Type B pancreatic cell (in vitro differentiated cells): ENCODE measurements at regions not wholly inside any gene's neighbourhood (a gene's known extent, or its start where the extent isn't known, plus 50 kb on each side); places are given as distances from the start of the nearest gene placed in this dataset.

ENCODE experiments used
- DNase-seq: peaks from one replicate; pipeline ENCODE4 v3.0.0; 2021; ENCODE audit warnings: mixed read lengths; ENCODE audit not compliant: unreplicated experiment; ENCODE audit errors: extremely low spot score
- H3K27ac Mint-ChIP-seq: 2 replicates; pipeline ENCODE4 v1.8.0; 2021; ENCODE audit warnings: mild to moderate bottlenecking, mixed read lengths
- H3K27me3 Mint-ChIP-seq: 2 replicates; pipeline ENCODE4 v1.8.0; 2021; ENCODE audit warnings: mixed read lengths
- H3K36me3 Mint-ChIP-seq: 2 replicates; pipeline ENCODE4 v1.8.0; 2021; ENCODE audit warnings: mixed read lengths
- H3K4me1 Mint-ChIP-seq: one replicate; pipeline ENCODE4 v1.8.0; 2021; ENCODE audit warnings: mixed read lengths; ENCODE audit not compliant: unreplicated experiment
- H3K4me3 Mint-ChIP-seq: 2 replicates; pipeline ENCODE4 v1.8.0; 2021; ENCODE audit warnings: mild to moderate bottlenecking, mixed read lengths
- H3K9me3 Mint-ChIP-seq: 2 replicates; pipeline ENCODE4 v1.8.0; 2021; ENCODE audit warnings: mixed read lengths
- CTCF ChIP-seq: fragments of 200-600 bp; sonication (generic); conservative IDR thresholded peaks from 2 replicates; pipeline ENCODE4 v1.5.0; 2021; ENCODE audit warnings: antibody characterized with exemption, mild to moderate bottlenecking

GRCh38 chr15:81483496-81483895 is 109.5 kb upstream of the TMC3 start:
- no peak for TF ChIP-seq CTCF
- no peak overlapping the region for H3K27ac Mint-ChIP-seq
- no peak for DNase-seq
- no peaks in the 10 kb centered on the region for H3K27me3 Mint-ChIP-seq
- H3K9me3 Mint-ChIP-seq: no peaks in the 10 kb centered on the region
- no peaks in the 10 kb centered on the region for H3K36me3 Mint-ChIP-seq
- no peak overlapping the region for H3K4me3 Mint-ChIP-seq
- peaks cover 27% of the 10 kb centered on the region for H3K4me1 Mint-ChIP-seq

GRCh38 chr15:81481346-81481745 is 107.3 kb upstream of the TMC3 start:
- DNase-seq: no peak
- no peak overlapping the region for H3K27ac Mint-ChIP-seq
- H3K4me3 Mint-ChIP-seq: no peak overlapping the region
- TF ChIP-seq CTCF: no peak
- H3K9me3 Mint-ChIP-seq: no peaks in the 10 kb centered on the region
- H3K27me3 Mint-ChIP-seq: no peaks in the 10 kb centered on the region
- peaks cover 27% of the 10 kb centered on the region for H3K4me1 Mint-ChIP-seq
- H3K36me3 Mint-ChIP-seq: no peaks in the 10 kb centered on the region

- H3K27me3 Mint-ChIP-seq: no peaks in the 10 kb centered on the region
- TF ChIP-seq CTCF: peak; percentile 94
- H3K36me3 Mint-ChIP-seq: no peaks in the 10 kb centered on the region
- DNase-seq: no peak
- peaks cover 27% of the 10 kb centered on the region for H3K4me1 Mint-ChIP-seq
- no peak overlapping the region for H3K27ac Mint-ChIP-seq
- no peak overlapping the region for H3K4me3 Mint-ChIP-seq
- no peaks in the 10 kb centered on the region for H3K9me3 Mint-ChIP-seq
These were observed 106.6 kb upstream of the TMC3 start for GRCh38 chr15:81480645-81481053.

GRCh38 chr15:81478354-81478753 is 104.3 kb upstream of the TMC3 start:
- Mint-ChIP-seq H3K27ac (no peak overlapping the region), H3K4me3 (no peak overlapping the region), H3K36me3 (no peaks in the 10 kb centered on the region), H3K9me3 (no peaks in the 10 kb centered on the region), H3K4me1 (peaks cover 15% of the 10 kb centered on the region), H3K27me3 (peaks cover 4% of the 10 kb centered on the region)
- DNase-seq: no peak
- TF ChIP-seq CTCF: no peak

- Mint-ChIP-seq H3K4me3 (no peak overlapping the region), H3K27me3 (peaks cover 8% of the 10 kb centered on the region), H3K36me3 (no peaks in the 10 kb centered on the region), H3K27ac (no peak overlapping the region), H3K9me3 (no peaks in the 10 kb centered on the region), H3K4me1 (peaks cover 6% of the 10 kb centered on the region)
- no peak for DNase-seq
- TF ChIP-seq CTCF: no peak
These were observed 101.9 kb upstream of the TMC3 start for GRCh38 chr15:81475926-81476325.

GRCh38 chr15:81475471-81475870 is 101.5 kb upstream of the TMC3 start:
- no peak for DNase-seq
- Mint-ChIP-seq H3K9me3 (no peaks in the 10 kb centered on the region), H3K36me3 (no peaks in the 10 kb centered on the region), H3K4me1 (peaks cover 2% of the 10 kb centered on the region), H3K27ac (no peak overlapping the region), H3K4me3 (no peak overlapping the region), H3K27me3 (peaks cover 8% of the 10 kb centered on the region)
- TF ChIP-seq CTCF: no peak
